GM12878 (cell line): ENCODE measurements at regions not wholly inside any gene's neighbourhood (a gene's known extent, or its start where the extent isn't known, plus 50 kb on each side); places are given as distances from the start of the nearest gene placed in this dataset.

Source experiments
- ATAC-seq: fragments of 200-7000 bp; cut with Tn5 transposase; 3 replicates; pipeline ENCODE4 v1.9.1; 2020; ENCODE audit warnings: mild to moderate bottlenecking, moderate library complexity
- BruUV-seq: library from RNA; stranded (reverse); fragments of 400-500 nt; replicated peaks from 2 replicates; lab custom pipeline; 2021; lab: Mats Ljungman, UMichigan
- CTCF ChIA-PET: fragments of 300-600 bp; sonication (Branson Sonifier 250); formaldehyde crosslinking; extraction: SDS; loops from one replicate; lab custom pipeline; 2021; ENCODE audit warnings: inconsistent platforms; lab: Yijun Ruan, JAX
- POLR2A ChIA-PET: fragments of 350-600 bp; formaldehyde crosslinking; extraction: SDS; loops from one replicate; lab custom pipeline; 2021; ENCODE audit warnings: inconsistent platforms; lab: Charles Lee
- RAD21 ChIA-PET: fragments of 300-600 bp; sonication (Branson Sonifier 250); formaldehyde crosslinking; loops from one replicate; lab custom pipeline; 2023; ENCODE audit warnings: antibody characterized with exemption; ENCODE audit not compliant: unreplicated experiment; lab: Charles Lee
- SMC1A ChIA-PET: fragments of 300-600 bp; sonication (Branson Sonifier 250); formaldehyde crosslinking; loops from one replicate; lab custom pipeline; 2023; ENCODE audit not compliant: unreplicated experiment, uncharacterized antibody; lab: Charles Lee
- DNase-seq: peaks from one replicate; pipeline ENCODE4 v3.0.0-alpha.2; 2011; ENCODE audit warnings: low read depth, low spot score
- FAIRE-seq: peaks from 3 replicates; lab custom pipeline; 2011; peaks lifted over from hg19 to GRCh38; lab: Jason Lieb, UNC
- H2AFZ ChIP-seq: 2 replicates; pipeline ENCODE4 v1.6.0; 2011; ENCODE audit warnings: low read depth, low read length, control low read depth; ENCODE audit not compliant: control insufficient read depth
- H3K27ac ChIP-seq: 2 replicates; pipeline ENCODE4 v1.5.1; 2011; ENCODE audit warnings: control low read depth; ENCODE audit not compliant: control insufficient read depth, insufficient read depth
- H3K27me3 ChIP-seq, 2 experiments: replicated peaks in 1 of 2; 2 replicates each; pipeline versions ENCODE4 v1.6.0 to v1.6.1; 2011; ENCODE audit warnings: low read length in 1 of 2; ENCODE audit not compliant: control insufficient read depth in 2 of 2, insufficient read depth in 2 of 2
- H3K36me3 ChIP-seq, 2 experiments: 2 replicates each; pipeline ENCODE4 v1.5.1; 2011; ENCODE audit warnings: low read length in 1 of 2; ENCODE audit not compliant: control insufficient read depth in 2 of 2, insufficient read depth in 2 of 2
- H3K4me1 ChIP-seq: 2 replicates; pipeline ENCODE4 v1.6.1; 2011; ENCODE audit warnings: mild to moderate bottlenecking, low read length, moderate library complexity, mixed read lengths; ENCODE audit not compliant: control insufficient read depth, insufficient read depth
- H3K4me2 ChIP-seq: 2 replicates; pipeline ENCODE4 v1.6.0; 2011; ENCODE audit warnings: control low read depth; ENCODE audit not compliant: control insufficient read depth, insufficient read depth
- H3K4me3 ChIP-seq: fragments of 200-600 bp; sonication (generic); 2 replicates; pipeline ENCODE4 v1.5.1; 2016
- H3K79me2 ChIP-seq: 2 replicates; pipeline ENCODE4 v1.6.0; 2011; ENCODE audit warnings: low read length; ENCODE audit not compliant: control insufficient read depth, insufficient read depth
- H3K9ac ChIP-seq: 2 replicates; pipeline ENCODE4 v1.8.0; 2011; ENCODE audit warnings: low read length, control low read depth, mixed read lengths; ENCODE audit not compliant: control insufficient read depth, insufficient read depth
- H3K9me3 ChIP-seq: replicated peaks from 3 replicates; pipeline ENCODE4 v1.5.1; 2011; ENCODE audit warnings: mild to moderate bottlenecking, low read length; ENCODE audit not compliant: control insufficient read depth, insufficient read depth
- H4K20me1 ChIP-seq: 2 replicates; pipeline ENCODE4 v1.6.0; 2011; ENCODE audit not compliant: control insufficient read depth, insufficient read depth
- BCL3 ChIP-seq: IDR thresholded peaks from 2 replicates; pipeline ENCODE4 v1.6.1; 2011; ENCODE audit warnings: borderline replicate concordance, low read depth, mild to moderate bottlenecking, moderate library complexity, low read length; ENCODE audit not compliant: insufficient read depth, poor library complexity, severe bottlenecking
- CEBPZ ChIP-seq: fragments of 150-350 bp; IDR thresholded peaks from 2 replicates; pipeline ENCODE4 v1.6.1; 2016; ENCODE audit warnings: low read depth, low read length
- CUX1 ChIP-seq: IDR thresholded peaks from 2 replicates; pipeline ENCODE4 v1.6.1; 2012; ENCODE audit warnings: improper control_type of control experiment, low read depth, low read length; ENCODE audit not compliant: insufficient replicate concordance
- HSF1 ChIP-seq: fragments of 150-350 bp; IDR thresholded peaks from 2 replicates; pipeline ENCODE4 v1.6.1; 2014; ENCODE audit warnings: mild to moderate bottlenecking, low read depth, low read length
- IKZF2 ChIP-seq, 2 experiments: fragments of 450-650 bp; IDR thresholded peaks; 2 replicates each; pipeline ENCODE4 v1.6.1; 2017; ENCODE audit warnings: mild to moderate bottlenecking in 2 of 2, moderate library complexity in 2 of 2
- NFIC ChIP-seq: IDR thresholded peaks from 2 replicates; pipeline ENCODE4 v1.6.1; 2012; ENCODE audit warnings: low read depth, mild to moderate bottlenecking, inconsistent platforms, low read length, moderate library complexity
- SMAD5 ChIP-seq: IDR thresholded peaks from 2 replicates; pipeline ENCODE4 v1.6.1; 2016; ENCODE audit warnings: antibody characterized with exemption, low read depth
- TARDBP ChIP-seq: IDR thresholded peaks from 2 replicates; pipeline ENCODE4 v1.6.1; 2016; ENCODE audit warnings: borderline replicate concordance
- TCF3 ChIP-seq: IDR thresholded peaks from 2 replicates; pipeline ENCODE4 v1.6.1; 2012; ENCODE audit warnings: low read depth, mild to moderate bottlenecking, low read length, borderline replicate concordance; ENCODE audit not compliant: insufficient read depth
- TCF7 ChIP-seq: IDR thresholded peaks from 2 replicates; pipeline ENCODE4 v1.6.1; 2014; ENCODE audit warnings: antibody characterized with exemption, borderline replicate concordance
- WGBS: methylation state at CpG from one replicate; pipeline ENCODE4 v1.1.6; 2016; ENCODE audit warnings: low lambda C conversion rate; ENCODE audit not compliant: insufficient replicate concordance, insufficient coverage; ENCODE audit errors: missing lambda C conversion rate; 5-methylcytosine and 5-hydroxymethylcytosine counted together
- in situ Hi-C: fragments of 300-500 bp; cut with MboI; formaldehyde crosslinking; loops from 9 replicates; pipeline ENCODE4 v1.14.3; 2018; ENCODE audit warnings: mixed read lengths
- intact Hi-C: fragments of 100-400 bp; cut with micrococcal nuclease; formaldehyde crosslinking; loops from one replicate; pipeline ENCODE4 v1.14.2; 2022; ENCODE audit not compliant: unreplicated experiment

- no peak for TF ChIP-seq CEBPZ
- TF ChIP-seq, all 136 proteins: peak for 0
These were observed 208.6 kb downstream of the DRD1 start (continued) for GRCh38 chr5:175235251-175235960.

GRCh38 chr5:175230299-175230698, 213.7 kb downstream of the DRD1 start:
- 12% methylated on average over 7 of the region's 7 CpGs for WGBS
- Histone ChIP-seq H3K4me3 (no peak overlapping the region), H4K20me1 (no peaks in the 10 kb centered on the region), H3K79me2 (no peaks in the 10 kb centered on the region), H3K36me3 (no peaks in the 10 kb centered on the region), H3K9ac (no peak overlapping the region), H3K9me3 (no peaks in the 10 kb centered on the region), H3K27me3 (no peaks in the 10 kb centered on the region), H3K4me2 (no peak overlapping the region), H3K4me1 (no peaks in the 10 kb centered on the region), H2AFZ (no peak overlapping the region), H3K27ac (no peak overlapping the region)
- ChIA-PET RAD21 (no interaction called here), SMC1A (no interaction called here), CTCF (no interaction called here), POLR2A (interaction anchor here (0.5 kb wide), 1 partner anchor 647 kb away, joined by 4 read pairs; no protein-coding TSS in a partner anchor)
- no peak for FAIRE-seq
- intact Hi-C loops, result no loop called here
- in situ Hi-C loops, result no loop called here
- DNase-seq, result no peak
- no peak for ATAC-seq
- no TSS peak for BruUV-seq
- TF ChIP-seq TCF7 (no peak), SMAD5 (no peak), IKZF2 (IDR thresholded peaks at IDR 0.05) (no peak), HSF1 (no peak), TCF3 (no peak), BCL3 (no peak), CUX1 (no peak), TARDBP (no peak), NFIC (no peak)
